ENCODE measurements at regions not wholly inside any gene's neighbourhood (a gene's known extent, or its start where the extent isn't known, plus 50 kb on each side); places are given as distances from the start of the nearest gene placed in this dataset.
A peak's percentile ranks its signal among the peaks of the same experiment; 100 is the strongest.

DNA sequence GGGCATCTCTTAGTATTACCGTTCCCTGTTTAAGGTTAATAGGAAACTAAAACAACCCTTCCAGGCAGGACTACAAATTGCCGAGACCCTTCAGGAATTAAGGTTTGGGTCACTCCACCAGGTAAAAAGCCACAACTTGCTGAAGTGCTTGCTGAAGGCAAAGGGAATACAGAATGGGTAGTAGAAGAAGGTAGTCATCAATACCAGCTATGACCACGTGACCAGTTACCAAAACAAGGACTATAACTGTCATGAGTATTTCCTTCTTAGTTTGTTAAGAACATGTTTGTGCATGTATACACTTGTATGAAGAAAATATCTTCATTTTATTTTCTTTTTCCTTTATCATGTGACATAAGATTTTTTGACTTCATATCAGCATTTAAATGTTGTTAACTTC lies 578.7 kb upstream of the FBXO33 start:
- Histone ChIP-seq H4K20me1 (ENCODE audit: insufficient read depth, low read length) (no peaks in the 10 kb centered on the region), H3K9me3 (ENCODE audit: low read length) (peaks cover 88% of the 10 kb centered on the region), H3K9ac (ENCODE audit: insufficient read depth, low read depth, low read length) (no peak overlapping the region), H3K27ac (ENCODE audit: extremely low read length, insufficient read depth, low read length) (no peak overlapping the region), H3K79me2 (ENCODE audit: insufficient read depth, low read length) (no peaks in the 10 kb centered on the region), H3K27me3 (ENCODE audit: control insufficient read depth in 1 of 2, insufficient read depth in 2 of 2, low read length in 2 of 2) (no peaks in the 10 kb centered on the region), H2AFZ (ENCODE audit: low read length) (no peak overlapping the region), H3K4me3 (replicated peaks in 1 of 3; ENCODE audit: insufficient read depth in 1 of 3, low read depth in 2 of 3, low read length in 3 of 3) (no peak overlapping the region), H3K4me1 (ENCODE audit: insufficient read depth, low read length) (no peaks in the 10 kb centered on the region), H3K4me2 (ENCODE audit: low read depth, low read length) (no peak overlapping the region), H3K36me3 (replicated peaks in 1 of 2; ENCODE audit: control insufficient read depth in 1 of 2, insufficient read depth in 2 of 2, low read length in 2 of 2) (no peaks in the 10 kb centered on the region)
- CTCF ChIA-PET (ENCODE audit: low intra/inter-chr PET ratio, low total read pairs), result no interaction called here
- 16% methylated on average over 3 of the region's 3 CpGs for WGBS (ENCODE audit: low lambda C conversion rate)
- BruUV-seq (replicated peaks), result no TSS peak
- intact Hi-C loops (cut with micrococcal nuclease; ENCODE audit: unreplicated experiment) (loop anchor here (1.0 kb wide), 1 partner anchor 24 kb away; no protein-coding TSS in a partner anchor), in situ Hi-C loops (cut with HindIII; ENCODE audit: extremely low pct_ligation_motif_present, low pct_unique_long_range_greater_than_20kb) (no loop called here)
- FAIRE-seq (no peak), DNase-seq (ENCODE audit: low spot score) (no peak), ATAC-seq (no peak)
- POLR2A ChIA-PET, result no interaction called here
- TF ChIP-seq USF2 (IDR thresholded peaks at IDR 0.05; ENCODE audit: low read depth, low read length) (peak; percentile 53), USF2 (CRISPR knock-in tag; IDR thresholded peaks at IDR 0.05; ENCODE audit: borderline replicate concordance) (no peak), KLF6 (CRISPR knock-in tag; IDR thresholded peaks at IDR 0.05) (no peak), RAD51 (IDR thresholded peaks at IDR 0.05; ENCODE audit: borderline replicate concordance) (peak; percentile 81; the same call in 1 of the 2 replicates)

- H2AFZ ChIP-seq (ENCODE audit: low read length), result no peak overlapping the region
Observed at GRCh38 chr14:40009771-40010170, 577.5 kb upstream of the FBXO33 start.

More at GRCh38 chr14:40009771-40010170, 577.5 kb upstream of the FBXO33 start:
- H3K9ac ChIP-seq (ENCODE audit: insufficient read depth, low read depth, low read length), result no peak overlapping the region
- no peaks in the 10 kb centered on the region for H3K36me3 ChIP-seq (replicated peaks in 1 of 2; ENCODE audit: control insufficient read depth in 1 of 2, insufficient read depth in 2 of 2, low read length in 2 of 2)
- H3K27me3 ChIP-seq (ENCODE audit: control insufficient read depth in 1 of 2, insufficient read depth in 2 of 2, low read length in 2 of 2), result no peaks in the 10 kb centered on the region
- FAIRE-seq (no peak), DNase-seq (ENCODE audit: low spot score) (no peak), ATAC-seq (no peak)
- H3K9me3 ChIP-seq (ENCODE audit: low read length), result peaks cover 83% of the 10 kb centered on the region
- TF ChIP-seq SMYD3 (CRISPR knock-in tag; IDR thresholded peaks at IDR 0.05) (no peak), NCOA2 (CRISPR knock-in tag; IDR thresholded peaks at IDR 0.05) (no peak), CREB1 (IDR thresholded peaks at IDR 0.05) (0 out of 2 replicates have a peak, but pooled peaks have one; percentile 19), CREB1 (CRISPR knock-in tag; IDR thresholded peaks at IDR 0.05) (no peak), PTBP1 (IDR thresholded peaks at IDR 0.05; ENCODE audit: low read depth, low read length, poor library complexity, severe bottlenecking) (no peak), TCF7L2 (IDR thresholded peaks at IDR 0.05; ENCODE audit: low read depth, low read length) (no peak), TBX2 (CRISPR knock-in tag; IDR thresholded peaks at IDR 0.05; ENCODE audit: borderline replicate concordance) (no peak), MXD4 (CRISPR knock-in tag; IDR thresholded peaks at IDR 0.05) (no peak), XBP1 (CRISPR knock-in tag; IDR thresholded peaks at IDR 0.05) (no peak), ZNF891 (CRISPR knock-in tag; IDR thresholded peaks at IDR 0.05) (no peak)
- intact Hi-C loops (cut with micrococcal nuclease; ENCODE audit: unreplicated experiment) (no loop called here), in situ Hi-C loops (cut with HindIII; ENCODE audit: extremely low pct_ligation_motif_present, low pct_unique_long_range_greater_than_20kb) (no loop called here)
- POLR2A ChIA-PET, result no interaction called here
- BruUV-seq (replicated peaks), result no TSS peak
- no peaks in the 10 kb centered on the region for H3K4me1 ChIP-seq (ENCODE audit: insufficient read depth, low read length)
- H3K27ac ChIP-seq (ENCODE audit: extremely low read length, insufficient read depth, low read length), result no peak overlapping the region
- no peak overlapping the region for H3K4me2 ChIP-seq (ENCODE audit: low read depth, low read length)
- H3K79me2 ChIP-seq (ENCODE audit: insufficient read depth, low read length), result no peaks in the 10 kb centered on the region
- H3K4me3 ChIP-seq (replicated peaks in 1 of 3; ENCODE audit: insufficient read depth in 1 of 3, low read depth in 2 of 3, low read length in 3 of 3), result no peak overlapping the region
- WGBS (ENCODE audit: low lambda C conversion rate), result 4% methylated on average over 4 of the region's 4 CpGs
- H4K20me1 ChIP-seq (ENCODE audit: insufficient read depth, low read length), result no peaks in the 10 kb centered on the region
- CTCF ChIA-PET (ENCODE audit: low intra/inter-chr PET ratio, low total read pairs), result no interaction called here

Measured in HepG2 (cell line).